ENCODE measurements at regions not wholly inside any gene's neighbourhood (a gene's known extent, or its start where the extent isn't known, plus 50 kb on each side); places are given as distances from the start of the nearest gene placed in this dataset.

DNA sequence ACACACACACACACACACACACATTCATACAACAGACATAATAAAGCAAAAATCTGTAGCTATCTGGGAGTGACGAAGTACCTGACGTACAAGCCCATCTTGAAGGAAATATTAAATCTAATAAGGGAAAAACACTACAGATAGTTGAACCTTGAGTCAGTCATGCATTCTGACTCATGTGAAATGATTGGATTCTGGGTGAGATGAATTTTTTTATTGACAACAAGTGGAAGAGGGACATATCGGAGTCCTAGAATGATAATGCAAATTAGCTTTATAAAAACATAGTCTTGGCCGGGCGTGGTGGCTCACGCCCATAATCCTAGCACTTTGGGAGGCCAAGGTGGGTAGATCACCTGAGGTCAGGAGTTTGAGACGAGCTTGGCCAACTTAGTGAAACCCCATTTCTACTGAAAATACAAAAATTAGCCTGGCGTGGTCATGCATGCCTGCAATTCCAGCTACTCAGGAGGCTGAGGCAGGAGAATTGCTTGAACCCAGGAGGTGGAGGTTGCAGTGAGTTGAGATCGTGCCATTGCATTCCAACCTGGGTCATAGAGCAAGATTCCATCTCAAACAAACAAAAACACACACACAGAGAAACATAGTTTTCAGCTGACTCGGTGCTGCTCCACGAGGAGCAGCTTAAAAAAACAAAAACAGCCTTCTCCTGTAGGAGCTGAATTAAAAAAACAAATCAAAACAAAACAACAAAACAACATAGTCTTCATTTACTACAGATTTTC lies 154.4 kb upstream of the MKLN1 start:
- no peaks in the 10 kb centered on the region for H3K27me3 ChIP-seq
- H3K9me3 ChIP-seq: no peaks in the 10 kb centered on the region
- ATAC-seq (ENCODE audit: low FRiP score in 2 of 2) (no peak), DNase-seq (no peak)
- H3K27ac ChIP-seq: no peak overlapping the region
- 81 to 87% methylated on average over 11 of the region's 11 CpGs for WGBS, 2 donors
- no peak overlapping the region for H3K4me3 ChIP-seq
- no peaks in the 10 kb centered on the region for H3K36me3 ChIP-seq
- no peaks in the 10 kb centered on the region for H3K4me1 ChIP-seq
- TF ChIP-seq, protein P1, sequence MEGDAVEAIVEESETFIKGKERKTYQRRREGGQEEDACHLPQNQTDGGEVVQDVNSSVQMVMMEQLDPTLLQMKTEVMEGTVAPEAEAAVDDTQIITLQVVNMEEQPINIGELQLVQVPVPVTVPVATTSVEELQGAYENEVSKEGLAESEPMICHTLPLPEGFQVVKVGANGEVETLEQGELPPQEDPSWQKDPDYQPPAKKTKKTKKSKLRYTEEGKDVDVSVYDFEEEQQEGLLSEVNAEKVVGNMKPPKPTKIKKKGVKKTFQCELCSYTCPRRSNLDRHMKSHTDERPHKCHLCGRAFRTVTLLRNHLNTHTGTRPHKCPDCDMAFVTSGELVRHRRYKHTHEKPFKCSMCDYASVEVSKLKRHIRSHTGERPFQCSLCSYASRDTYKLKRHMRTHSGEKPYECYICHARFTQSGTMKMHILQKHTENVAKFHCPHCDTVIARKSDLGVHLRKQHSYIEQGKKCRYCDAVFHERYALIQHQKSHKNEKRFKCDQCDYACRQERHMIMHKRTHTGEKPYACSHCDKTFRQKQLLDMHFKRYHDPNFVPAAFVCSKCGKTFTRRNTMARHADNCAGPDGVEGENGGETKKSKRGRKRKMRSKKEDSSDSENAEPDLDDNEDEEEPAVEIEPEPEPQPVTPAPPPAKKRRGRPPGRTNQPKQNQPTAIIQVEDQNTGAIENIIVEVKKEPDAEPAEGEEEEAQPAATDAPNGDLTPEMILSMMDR (IDR thresholded peaks at IDR 0.05): no peak
- TF ChIP-seq POLR2A (IDR thresholded peaks at IDR 0.05): no peak
- no peak for TF ChIP-seq EP300 (IDR thresholded peaks at IDR 0.05)
- TF ChIP-seq POLR2AphosphoS5 (IDR thresholded peaks at IDR 0.05): no peak

DNA sequence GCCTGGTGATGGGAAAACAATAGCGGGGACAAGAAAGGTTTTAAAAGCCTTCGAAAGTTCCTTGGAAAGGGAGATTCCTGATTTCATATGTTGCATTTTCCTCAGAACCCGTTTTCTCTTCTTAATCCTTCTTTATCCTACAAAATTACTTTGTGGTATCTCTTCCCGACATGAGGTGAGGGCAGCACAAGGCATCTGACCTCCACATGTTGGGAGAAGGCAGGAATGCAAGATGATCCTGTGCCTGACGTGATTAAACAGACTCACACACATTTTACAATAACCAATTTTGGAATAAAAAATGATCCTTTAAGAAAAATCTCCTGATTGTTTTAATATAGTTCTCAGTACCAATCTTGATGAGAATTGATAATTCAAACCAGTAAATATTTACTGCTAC lies 153.3 kb upstream of the MKLN1 start:
- ATAC-seq (ENCODE audit: low FRiP score in 2 of 2): no peak
- no peak for DNase-seq
- Histone ChIP-seq H3K4me1 (no peaks in the 10 kb centered on the region), H3K27ac (no peak overlapping the region), H3K4me3 (no peak overlapping the region), H3K27me3 (no peaks in the 10 kb centered on the region), H3K9me3 (no peaks in the 10 kb centered on the region), H3K36me3 (no peaks in the 10 kb centered on the region)
- TF ChIP-seq EP300 (IDR thresholded peaks at IDR 0.05) (no peak), POLR2A (IDR thresholded peaks at IDR 0.05) (no peak), POLR2AphosphoS5 (IDR thresholded peaks at IDR 0.05) (no peak)
- TF ChIP-seq, protein P1 (IDR thresholded peaks at IDR 0.05): no peak
- WGBS, 2 donors: 83 to 86% methylated on average over 5 of the region's 5 CpGs

DNA sequence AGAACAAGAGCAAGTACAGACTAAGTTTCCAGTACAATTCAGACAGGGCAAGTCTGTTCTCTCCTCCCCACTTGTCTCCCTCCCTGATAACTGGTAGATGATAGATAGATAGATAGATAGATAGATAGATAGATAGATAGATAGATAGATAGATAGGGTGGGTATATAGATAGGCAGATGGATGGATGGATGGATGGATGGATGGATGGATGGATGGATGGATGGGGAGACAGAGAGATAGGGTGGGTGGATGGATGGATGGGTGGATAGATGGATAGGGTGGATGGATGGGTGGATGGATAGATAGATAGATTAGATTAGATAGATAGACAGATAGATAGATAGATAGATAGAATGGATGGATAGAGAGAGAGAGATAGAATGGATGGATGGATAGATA lies 152.8 kb upstream of the MKLN1 start:
- ATAC-seq (ENCODE audit: low FRiP score in 2 of 2) (no peak), DNase-seq (no peak)
- Histone ChIP-seq H3K9me3 (no peaks in the 10 kb centered on the region), H3K4me1 (no peaks in the 10 kb centered on the region), H3K27me3 (no peaks in the 10 kb centered on the region), H3K4me3 (no peak overlapping the region), H3K27ac (no peak overlapping the region), H3K36me3 (no peaks in the 10 kb centered on the region)
- TF ChIP-seq EP300 (IDR thresholded peaks at IDR 0.05) (no peak), POLR2A (IDR thresholded peaks at IDR 0.05) (no peak), POLR2AphosphoS5 (IDR thresholded peaks at IDR 0.05) (no peak)
- TF ChIP-seq, protein P1 (IDR thresholded peaks at IDR 0.05): no peak

DNA sequence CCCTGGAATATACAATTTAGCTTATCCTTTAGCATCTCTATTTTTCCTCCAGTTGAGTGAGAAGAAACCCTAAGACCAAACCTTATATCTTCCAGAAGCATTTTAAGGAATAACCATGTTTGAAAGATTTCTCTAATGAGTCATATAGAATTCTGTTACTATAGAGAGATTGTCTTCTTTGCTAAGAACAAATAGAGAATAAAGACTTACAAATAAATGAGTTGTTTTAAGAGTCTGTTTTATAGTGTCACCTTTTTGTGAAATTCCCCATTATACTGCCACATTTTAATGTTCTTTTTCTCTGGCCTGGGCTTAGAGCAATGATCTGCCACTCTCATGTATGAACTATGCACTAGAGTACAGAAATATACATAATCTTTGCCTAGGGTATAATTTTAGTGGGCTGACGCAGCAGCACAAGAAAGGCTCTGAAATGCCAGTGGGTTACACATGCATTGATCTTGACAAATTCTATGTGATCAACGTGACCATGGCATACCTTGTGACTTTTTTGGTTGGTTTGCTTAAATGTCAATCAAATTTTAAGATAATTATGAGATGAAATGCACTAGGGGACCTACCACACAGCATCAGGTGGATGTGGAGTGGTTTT lies 145.1 kb upstream of the MKLN1 start:
- DNase-seq: no peak
- no peak overlapping the region for H3K27ac ChIP-seq
- H3K4me1 ChIP-seq: no peaks in the 10 kb centered on the region
- H3K27me3 ChIP-seq: no peaks in the 10 kb centered on the region
- TF ChIP-seq, protein P1 (IDR thresholded peaks at IDR 0.05): no peak
- TF ChIP-seq EP300 (IDR thresholded peaks at IDR 0.05): no peak
- 89 to 92% methylated on average over 2 of the region's 2 CpGs for WGBS, 2 donors
- H3K36me3 ChIP-seq: no peaks in the 10 kb centered on the region
- no peaks in the 10 kb centered on the region for H3K9me3 ChIP-seq
- no peak for ATAC-seq (ENCODE audit: low FRiP score in 2 of 2)
- H3K4me3 ChIP-seq: no peak overlapping the region

DNA sequence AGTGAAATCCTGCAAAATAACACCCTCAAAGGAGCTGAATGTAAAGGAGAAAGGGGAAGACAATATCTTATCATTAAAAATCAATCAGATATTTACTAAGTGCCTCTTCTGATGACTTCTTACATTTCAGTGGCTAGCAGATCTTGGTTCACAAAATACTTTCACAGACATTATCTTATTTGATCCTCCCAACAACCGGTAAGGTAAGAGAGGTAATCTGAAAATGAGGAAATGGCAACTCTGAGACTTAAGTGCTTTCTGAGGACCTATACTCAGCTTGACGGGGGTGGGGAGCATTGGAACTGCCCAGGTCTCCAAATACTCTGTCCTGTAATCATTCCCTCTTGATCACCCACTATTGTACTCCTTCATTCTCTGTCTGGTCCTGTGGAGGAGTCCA lies 144.6 kb upstream of the MKLN1 start:
- Histone ChIP-seq H3K36me3 (no peaks in the 10 kb centered on the region), H3K27me3 (no peaks in the 10 kb centered on the region), H3K4me1 (no peaks in the 10 kb centered on the region), H3K9me3 (no peaks in the 10 kb centered on the region), H3K4me3 (no peak overlapping the region), H3K27ac (no peak overlapping the region)
- no peak for DNase-seq
- no peak for ATAC-seq (ENCODE audit: low FRiP score in 2 of 2)
- 56% methylated on average over 2 of the region's 2 CpGs for WGBS, 2 donors
- TF ChIP-seq, protein P1 (IDR thresholded peaks at IDR 0.05): no peak
- no peak for TF ChIP-seq EP300 (IDR thresholded peaks at IDR 0.05)

Measured in upper lobe of left lung (tissue), 6 donors.